ENCODE measurements at regions not wholly inside any gene's neighbourhood (a gene's known extent, or its start where the extent isn't known, plus 50 kb on each side); places are given as distances from the start of the nearest gene placed in this dataset.

- no peaks in the 10 kb centered on the region for H3K36me3 ChIP-seq (replicated peaks in 1 of 2; ENCODE audit: control extremely low read depth in 1 of 2, control insufficient read depth in 1 of 2, extremely low read depth in 1 of 2, insufficient read depth in 2 of 2, low read length in 1 of 2)
- no peak for TF ChIP-seq EZH2 (IDR thresholded peaks at IDR 0.05; ENCODE audit: borderline replicate concordance, insufficient read depth, low read depth, low read length, poor library complexity, severe bottlenecking)
- TF ChIP-seq, protein P1, sequence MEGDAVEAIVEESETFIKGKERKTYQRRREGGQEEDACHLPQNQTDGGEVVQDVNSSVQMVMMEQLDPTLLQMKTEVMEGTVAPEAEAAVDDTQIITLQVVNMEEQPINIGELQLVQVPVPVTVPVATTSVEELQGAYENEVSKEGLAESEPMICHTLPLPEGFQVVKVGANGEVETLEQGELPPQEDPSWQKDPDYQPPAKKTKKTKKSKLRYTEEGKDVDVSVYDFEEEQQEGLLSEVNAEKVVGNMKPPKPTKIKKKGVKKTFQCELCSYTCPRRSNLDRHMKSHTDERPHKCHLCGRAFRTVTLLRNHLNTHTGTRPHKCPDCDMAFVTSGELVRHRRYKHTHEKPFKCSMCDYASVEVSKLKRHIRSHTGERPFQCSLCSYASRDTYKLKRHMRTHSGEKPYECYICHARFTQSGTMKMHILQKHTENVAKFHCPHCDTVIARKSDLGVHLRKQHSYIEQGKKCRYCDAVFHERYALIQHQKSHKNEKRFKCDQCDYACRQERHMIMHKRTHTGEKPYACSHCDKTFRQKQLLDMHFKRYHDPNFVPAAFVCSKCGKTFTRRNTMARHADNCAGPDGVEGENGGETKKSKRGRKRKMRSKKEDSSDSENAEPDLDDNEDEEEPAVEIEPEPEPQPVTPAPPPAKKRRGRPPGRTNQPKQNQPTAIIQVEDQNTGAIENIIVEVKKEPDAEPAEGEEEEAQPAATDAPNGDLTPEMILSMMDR (IDR thresholded peaks at IDR 0.05) = no peak
- no peak overlapping the region for H3K9ac ChIP-seq (ENCODE audit: low read length)
- DNase-seq (no peak), ATAC-seq (ENCODE audit: low read depth) (no peak)
- Mint-ChIP-seq H3K9me3 (ENCODE audit: insufficient read depth) (peaks cover 3% of the 10 kb centered on the region), H3K27me3 (no peaks in the 10 kb centered on the region), H3K27ac (no peak overlapping the region), H3K4me1 (no peaks in the 10 kb centered on the region), H3K4me3 (no peak overlapping the region)
- H3K27me3 ChIP-seq (replicated peaks in 1 of 4; ENCODE audit: control extremely low read depth in 1 of 4, control insufficient read depth in 3 of 4, insufficient read depth in 4 of 4, low read length in 3 of 4) = no peaks in the 10 kb centered on the region
- WGBS (ENCODE audit: insufficient coverage) = no CpG with 5 or more reads among the region's 3 CpGs
- intact Hi-C loops (cut with micrococcal nuclease) = no loop called here
- no peak overlapping the region for H2AFZ ChIP-seq (ENCODE audit: insufficient read depth, low read depth, low read length, poor library complexity, severe bottlenecking)
- no peak overlapping the region for H3K27ac ChIP-seq (ENCODE audit: low read length in 2 of 2)
- no peaks in the 10 kb centered on the region for H3K9me3 ChIP-seq (ENCODE audit: control extremely low read depth in 1 of 3, control insufficient read depth in 2 of 3, insufficient read depth in 1 of 3, low read length in 2 of 3)
- ChIA-PET POLR2A (no interaction called here), CTCF (no interaction called here)
- no peaks in the 10 kb centered on the region for H3K4me1 ChIP-seq (ENCODE audit: control insufficient read depth in 2 of 2, insufficient read depth in 2 of 2, low read length in 2 of 2)
- H3K4me3 ChIP-seq (ENCODE audit: control extremely low read depth in 1 of 5, extremely low read depth in 1 of 5, insufficient read depth in 1 of 5, low read depth in 2 of 5, low read length in 4 of 5) = no peak overlapping the region
- H4K20me1 ChIP-seq (ENCODE audit: control insufficient read depth, insufficient read depth, low read length, poor library complexity, severe bottlenecking) = no peaks in the 10 kb centered on the region
- no peaks in the 10 kb centered on the region for H3K79me2 ChIP-seq (ENCODE audit: control insufficient read depth, insufficient read depth, low read length)
- H3K4me2 ChIP-seq (replicated peaks; ENCODE audit: low read depth, low read length, poor library complexity, severe bottlenecking) = no peak overlapping the region
Measured at GRCh38 chr4:64705989-64706388, 296.7 kb upstream of the TECRL start.

GRCh38 chr4:64698171-64698570, 288.9 kb upstream of the TECRL start:
- TF ChIP-seq EZH2 (IDR thresholded peaks at IDR 0.05; ENCODE audit: borderline replicate concordance, insufficient read depth, low read depth, low read length, poor library complexity, severe bottlenecking) = no peak
- TF ChIP-seq, protein P1 (IDR thresholded peaks at IDR 0.05) = no peak
- Mint-ChIP-seq H3K9me3 (ENCODE audit: insufficient read depth) (peaks cover 4% of the 10 kb centered on the region), H3K4me1 (no peaks in the 10 kb centered on the region), H3K4me3 (no peak overlapping the region), H3K27me3 (no peaks in the 10 kb centered on the region), H3K27ac (no peak overlapping the region)
- no peaks in the 10 kb centered on the region for H3K79me2 ChIP-seq (ENCODE audit: control insufficient read depth, insufficient read depth, low read length)
- no peak overlapping the region for H3K27ac ChIP-seq (ENCODE audit: low read length in 2 of 2)
- DNase-seq = no peak
- CTCF ChIA-PET = no interaction called here
- H2AFZ ChIP-seq (ENCODE audit: insufficient read depth, low read depth, low read length, poor library complexity, severe bottlenecking) = no peak overlapping the region
- POLR2A ChIA-PET = no interaction called here
- no peak overlapping the region for H3K9ac ChIP-seq (ENCODE audit: low read length)
- no peak overlapping the region for H3K4me3 ChIP-seq (ENCODE audit: control extremely low read depth in 1 of 5, extremely low read depth in 1 of 5, insufficient read depth in 1 of 5, low read depth in 2 of 5, low read length in 4 of 5)
- no peaks in the 10 kb centered on the region for H3K27me3 ChIP-seq (replicated peaks in 1 of 4; ENCODE audit: control extremely low read depth in 1 of 4, control insufficient read depth in 3 of 4, insufficient read depth in 4 of 4, low read length in 3 of 4)
- no peak for ATAC-seq (ENCODE audit: low read depth)
- no peaks in the 10 kb centered on the region for H3K36me3 ChIP-seq (replicated peaks in 1 of 2; ENCODE audit: control extremely low read depth in 1 of 2, control insufficient read depth in 1 of 2, extremely low read depth in 1 of 2, insufficient read depth in 2 of 2, low read length in 1 of 2)
- H4K20me1 ChIP-seq (ENCODE audit: control insufficient read depth, insufficient read depth, low read length, poor library complexity, severe bottlenecking) = no peaks in the 10 kb centered on the region
- WGBS (ENCODE audit: insufficient coverage) = no CpG with 5 or more reads among the region's 2 CpGs
- intact Hi-C loops (cut with micrococcal nuclease) = no loop called here
- no peak overlapping the region for H3K4me2 ChIP-seq (replicated peaks; ENCODE audit: low read depth, low read length, poor library complexity, severe bottlenecking)
- no peaks in the 10 kb centered on the region for H3K4me1 ChIP-seq (ENCODE audit: control insufficient read depth in 2 of 2, insufficient read depth in 2 of 2, low read length in 2 of 2)
- peaks cover 0 to 4% (median 0%) of the 10 kb centered on the region in 3 donors for H3K9me3 ChIP-seq (ENCODE audit: control extremely low read depth in 1 of 3, control insufficient read depth in 2 of 3, insufficient read depth in 1 of 3, low read length in 2 of 3)

Measured in B cell (primary cell).